EH (cell line): ENCODE measurements at regions not wholly inside any gene's neighbourhood (a gene's known extent, or its start where the extent isn't known, plus 50 kb on each side); places are given as distances from the start of the nearest gene placed in this dataset.

ENCODE experiments used
- DNase-seq: peaks from one replicate; pipeline ENCODE4 v3.0.0-alpha.2; 2015; ENCODE audit warnings: low read depth

DNA sequence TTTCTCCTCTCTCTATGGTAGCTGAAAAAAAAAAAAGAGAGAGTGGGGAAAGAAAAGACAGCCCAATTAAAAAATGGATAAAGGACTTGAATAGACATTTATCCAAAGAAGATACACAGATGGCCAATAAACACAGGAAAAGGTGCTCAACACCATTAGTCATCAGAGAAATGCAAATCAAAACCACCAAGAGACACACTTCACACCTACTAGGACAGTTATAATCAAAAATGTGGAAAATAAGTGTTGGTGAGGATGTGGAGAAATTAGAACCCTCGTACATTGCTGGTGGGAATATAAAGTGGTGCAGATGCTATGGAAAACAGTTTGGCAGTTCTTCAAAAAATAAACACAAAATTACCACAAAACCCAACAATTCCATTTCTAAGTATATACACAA is 172.4 kb upstream of the GRIN2B start:
- DNase-seq, result no peak

DNA sequence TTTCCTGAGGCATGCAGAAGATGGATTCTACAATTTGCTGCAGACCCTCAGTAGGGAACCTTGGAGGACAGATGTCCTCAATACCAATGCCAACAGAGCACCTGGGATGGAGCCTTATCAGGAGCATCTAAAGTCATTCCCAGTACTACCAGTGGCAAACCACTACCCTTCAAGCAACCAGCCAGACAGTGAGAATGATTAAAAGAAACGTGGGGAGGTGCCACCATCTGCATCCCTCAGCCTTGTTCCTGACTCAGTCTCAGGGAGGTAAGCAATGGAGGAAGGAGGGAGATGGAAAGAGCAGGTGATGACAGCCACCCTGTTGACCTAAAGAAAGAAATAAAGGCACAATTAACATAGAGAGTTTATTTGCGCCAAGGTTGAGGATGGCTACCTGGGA is 175.2 kb upstream of the GRIN2B start:
- no peak for DNase-seq

DNA sequence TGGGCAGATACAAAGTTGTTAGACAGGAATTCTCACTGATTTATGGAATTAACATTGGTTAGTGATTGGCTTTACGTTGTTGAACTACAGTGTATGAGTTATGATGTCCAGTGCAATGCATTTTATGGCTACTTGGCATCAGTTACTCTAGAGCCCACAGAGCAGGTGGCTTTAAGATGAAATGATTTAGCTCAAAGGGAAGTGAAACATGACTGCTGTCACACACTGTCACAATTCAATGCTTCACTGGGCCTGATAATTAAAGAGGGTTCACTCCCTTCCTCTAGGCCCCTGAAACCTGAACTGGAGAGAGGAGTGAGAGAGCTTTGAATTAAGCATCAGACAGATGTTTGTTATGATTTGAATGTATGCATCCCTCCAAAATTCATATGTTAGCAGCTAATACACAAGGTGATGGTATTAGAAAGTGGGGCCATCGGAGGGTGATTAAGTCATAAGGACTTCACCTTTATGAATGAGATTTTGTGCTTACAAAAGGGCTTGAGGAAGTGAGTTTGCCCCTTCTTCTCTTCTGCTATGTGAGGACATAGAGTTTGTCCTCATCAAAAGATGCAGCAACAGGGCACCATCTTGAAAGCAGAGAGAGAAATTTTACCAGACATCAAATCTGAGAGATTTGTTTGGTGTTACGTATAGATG is 175.8 kb upstream of the GRIN2B start:
- DNase-seq, result no peak

DNA sequence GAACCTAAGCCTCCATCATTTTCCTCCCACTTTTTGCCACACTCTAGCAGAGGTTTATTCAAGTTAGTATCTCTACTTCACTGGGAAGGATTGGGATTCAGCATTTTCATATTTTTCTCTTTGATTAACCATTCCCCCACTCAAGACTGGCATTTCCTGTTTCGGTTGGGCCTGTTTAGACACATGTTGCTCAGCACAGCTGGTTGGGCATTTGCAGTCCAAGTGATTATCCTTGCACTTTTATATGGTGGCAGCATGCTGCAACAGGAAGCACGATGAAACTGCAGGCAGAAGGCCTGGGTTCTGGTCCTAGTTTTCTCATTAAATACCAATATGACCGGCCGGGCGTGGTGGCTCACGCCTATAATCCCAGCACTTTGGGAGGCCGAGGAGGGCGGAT is 182.9 kb upstream of the GRIN2B start:
- peak; percentile 1 for DNase-seq

DNA sequence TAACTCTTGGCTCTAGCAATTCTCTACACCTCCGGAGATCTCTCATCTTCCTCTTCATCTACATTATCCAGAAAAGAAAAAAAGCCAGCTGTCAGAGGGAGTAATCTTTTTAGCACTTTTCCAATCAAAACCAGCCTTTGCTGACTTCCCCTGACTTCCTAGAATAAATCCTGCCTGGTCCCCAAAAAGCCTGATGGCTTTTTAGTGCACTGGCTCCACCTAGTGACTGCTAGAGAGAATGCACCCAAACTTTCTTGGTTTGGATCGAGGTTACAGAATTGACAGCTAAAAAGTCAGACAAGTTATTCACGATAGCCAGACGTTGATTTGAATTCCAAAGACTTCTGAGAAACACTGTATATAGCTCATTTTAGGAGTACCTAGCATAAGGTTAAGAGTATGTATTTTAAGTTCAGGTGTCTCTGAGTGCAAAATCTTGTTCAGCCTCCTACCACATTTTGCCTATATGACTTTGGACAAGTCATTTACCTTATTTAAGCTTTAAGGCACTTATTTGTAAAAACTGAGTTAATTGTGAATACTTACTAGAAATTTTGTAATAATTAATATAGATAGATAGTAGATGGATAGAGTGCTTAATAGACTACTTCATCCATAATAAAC is 185.7 kb upstream of the GRIN2B start:
- peak; percentile 51 for DNase-seq

DNA sequence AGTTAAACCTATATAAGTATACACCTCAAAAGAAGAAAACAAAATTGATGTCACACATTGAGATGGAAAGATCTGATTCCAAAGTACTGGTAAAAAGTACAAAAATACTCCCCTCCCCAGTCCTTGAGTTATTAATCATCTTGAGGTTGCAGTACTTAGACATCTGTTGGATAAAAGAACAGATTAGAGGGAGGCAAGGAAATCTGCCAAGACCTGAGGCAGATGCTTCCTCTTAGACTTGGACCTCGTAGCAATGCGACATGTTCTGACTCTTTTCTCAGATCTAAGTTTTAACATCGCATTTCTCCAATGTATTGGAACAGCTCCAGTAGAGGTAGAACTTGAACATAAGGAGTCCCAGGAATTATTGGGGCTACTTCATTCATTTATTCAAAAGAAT is 187.9 kb upstream of the GRIN2B start:
- no peak for DNase-seq

DNA sequence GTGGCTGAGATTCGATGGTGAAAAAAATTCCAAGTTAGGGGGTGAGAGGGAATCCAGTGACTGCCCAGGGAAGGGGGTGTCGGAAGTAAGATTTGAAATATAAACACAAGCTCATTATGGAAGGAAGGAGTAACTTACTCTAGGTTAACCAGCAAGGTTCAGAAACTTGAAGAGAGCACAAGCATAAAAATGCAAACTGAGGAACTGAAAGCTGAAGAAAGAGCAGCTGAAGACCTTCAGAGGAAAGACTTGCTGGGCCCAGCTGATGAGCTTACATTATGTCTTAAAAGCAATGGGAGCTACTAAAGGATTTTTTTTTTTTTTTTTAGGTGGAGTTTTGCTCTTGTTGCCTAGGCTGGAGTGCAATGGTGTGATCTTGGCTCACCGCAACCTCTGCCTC is 189.7 kb upstream of the GRIN2B start:
- no peak for DNase-seq

DNA sequence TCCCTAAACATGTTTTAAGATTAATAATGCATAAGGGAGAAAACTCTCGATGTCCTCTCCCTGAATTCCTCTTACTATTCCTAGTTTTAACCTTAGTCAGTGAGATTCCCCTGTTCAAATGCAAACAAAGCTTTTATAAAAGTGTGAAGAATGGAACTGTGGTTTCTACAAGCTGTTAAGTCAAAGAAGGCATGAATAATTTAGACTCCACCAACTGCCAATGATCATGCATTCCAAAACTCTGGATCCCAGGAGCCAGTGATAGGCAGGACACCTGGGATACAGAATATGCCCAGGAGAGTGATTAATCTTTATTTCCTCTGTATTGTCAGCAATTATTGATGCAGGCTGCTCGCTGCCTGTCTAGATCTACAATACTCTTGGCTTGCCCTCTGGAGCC is 190.3 kb upstream of the ATF7IP start:
- no peak for DNase-seq

DNA sequence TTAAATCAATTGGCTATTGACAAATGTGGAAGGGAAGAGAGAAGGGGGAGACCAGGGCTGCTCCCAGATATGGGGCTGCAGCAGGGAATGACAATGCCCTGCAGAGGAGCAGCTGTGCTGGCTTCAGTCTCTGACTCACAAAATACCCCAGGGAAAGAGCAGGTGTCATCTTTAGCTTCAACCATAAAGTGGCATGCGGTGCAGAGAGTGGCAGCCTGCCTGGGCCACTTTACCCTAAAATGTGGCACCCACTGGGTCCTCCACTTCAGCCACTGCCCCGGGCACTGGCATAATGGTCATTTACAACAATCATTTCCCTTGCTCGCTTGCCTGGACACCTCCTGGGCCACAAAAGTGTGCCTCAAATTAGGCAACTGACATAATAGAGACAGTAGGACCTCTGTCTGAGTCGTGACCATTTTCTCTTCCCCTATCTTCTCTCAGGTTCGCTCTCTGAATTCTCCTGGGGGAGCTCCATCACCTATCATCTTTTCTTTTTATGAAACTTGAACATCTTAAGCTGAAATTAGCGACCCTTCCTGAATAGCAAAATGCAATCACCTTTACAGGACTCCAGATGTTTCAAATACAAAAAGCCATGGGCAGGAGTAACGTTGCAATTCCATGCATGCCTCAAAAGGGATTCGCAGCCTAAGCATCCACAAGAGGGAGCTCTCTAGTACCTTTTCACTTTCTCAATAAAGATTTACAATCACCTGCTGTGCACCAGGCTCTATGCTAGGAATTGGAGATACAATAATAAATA is 179.9 kb upstream of the ATF7IP start:
- peak; percentile 41 for DNase-seq

DNA sequence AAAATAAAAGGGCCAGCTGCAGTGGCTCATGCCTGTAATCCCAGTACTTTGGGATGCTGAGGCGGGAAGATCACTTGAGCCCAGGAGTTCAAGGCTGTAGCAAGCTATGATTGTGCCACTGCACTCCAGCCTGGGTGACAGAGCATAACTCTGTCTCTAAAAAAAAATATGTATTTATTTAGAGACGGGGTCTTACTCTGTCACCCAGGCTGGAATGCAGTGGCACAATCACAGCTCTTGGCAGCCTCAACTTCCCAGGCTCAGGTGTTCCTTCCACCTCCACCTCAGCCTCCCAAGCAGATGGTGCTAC is 179.3 kb upstream of the ATF7IP start:
- no peak for DNase-seq

DNA sequence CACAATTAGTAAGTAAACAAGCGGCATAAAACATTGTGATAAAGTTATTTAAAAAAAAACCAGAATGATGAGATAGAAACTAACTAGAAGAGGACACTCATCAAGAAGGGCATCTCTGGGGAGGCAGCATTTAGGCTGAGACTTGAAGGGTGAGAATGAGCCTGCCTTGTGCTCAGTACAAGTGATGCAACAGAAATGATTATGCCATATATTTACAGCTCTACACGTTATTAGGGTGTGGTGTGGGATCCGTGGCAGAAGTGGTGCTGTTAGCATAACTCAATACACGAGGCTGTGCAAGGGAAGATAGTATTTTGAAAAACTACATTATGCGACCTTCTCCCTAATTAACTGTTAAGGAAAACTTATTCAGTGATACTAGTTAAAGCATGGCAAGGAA is 178.5 kb upstream of the ATF7IP start:
- DNase-seq, result no peak

DNA sequence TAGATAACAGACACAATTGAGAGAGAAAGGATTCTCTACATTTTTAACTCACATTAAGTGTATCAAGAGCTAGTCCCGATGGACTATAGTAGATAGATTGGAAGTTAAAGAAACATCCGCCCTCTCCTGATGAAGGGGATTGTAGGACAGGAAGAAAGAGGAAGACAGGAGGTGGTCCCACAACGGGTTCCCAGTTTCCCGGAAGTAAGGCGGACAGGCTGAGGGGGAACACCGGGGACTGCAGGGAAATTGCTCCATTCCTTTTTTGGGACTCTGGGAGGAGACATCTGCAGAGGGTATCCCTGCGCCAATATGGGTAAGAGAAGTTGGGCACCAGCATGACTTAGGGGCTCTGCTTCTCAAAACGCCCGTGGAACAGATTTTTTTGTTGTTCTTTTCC is 177.5 kb upstream of the ATF7IP start:
- DNase-seq, result no peak

DNA sequence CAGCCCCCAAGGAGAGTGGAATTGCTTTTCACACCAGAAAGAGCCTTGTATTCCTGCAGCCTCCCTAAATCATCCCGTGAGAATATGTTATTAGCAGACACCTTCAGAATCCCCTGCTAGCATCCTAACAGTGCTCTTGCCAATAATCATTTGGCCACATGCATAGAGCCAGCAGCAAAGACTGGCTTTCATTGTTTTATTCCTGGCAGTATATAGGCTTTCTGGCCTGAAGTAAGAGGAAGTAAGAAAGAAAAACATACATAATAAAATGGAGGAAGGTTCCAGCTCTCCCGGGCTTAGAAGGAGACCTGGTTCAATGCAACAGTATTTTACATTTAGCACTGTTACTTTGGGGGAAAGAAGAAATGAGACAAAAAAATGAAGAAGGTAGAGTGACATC is 176.7 kb upstream of the ATF7IP start:
- DNase-seq, result no peak

DNA sequence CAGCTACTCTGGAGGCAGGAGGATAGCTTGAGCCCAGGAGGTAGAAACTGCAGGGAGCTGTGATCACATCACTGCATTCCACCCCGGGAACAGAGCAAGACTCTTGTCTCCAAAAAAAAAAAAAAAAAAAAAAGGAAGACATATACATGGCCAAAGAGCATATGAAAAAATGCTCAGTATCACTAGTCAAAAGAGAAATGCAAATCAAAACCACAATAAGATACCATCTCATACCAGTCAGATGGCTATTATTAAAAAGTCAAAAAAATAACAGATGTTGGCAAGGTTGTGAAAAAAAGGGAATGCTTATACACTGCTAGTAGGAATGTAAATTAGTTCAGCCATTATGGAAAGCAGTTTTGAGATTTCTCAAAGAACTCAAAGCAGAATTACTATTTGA is 174.8 kb upstream of the ATF7IP start:
- DNase-seq, result peak; percentile 34

DNA sequence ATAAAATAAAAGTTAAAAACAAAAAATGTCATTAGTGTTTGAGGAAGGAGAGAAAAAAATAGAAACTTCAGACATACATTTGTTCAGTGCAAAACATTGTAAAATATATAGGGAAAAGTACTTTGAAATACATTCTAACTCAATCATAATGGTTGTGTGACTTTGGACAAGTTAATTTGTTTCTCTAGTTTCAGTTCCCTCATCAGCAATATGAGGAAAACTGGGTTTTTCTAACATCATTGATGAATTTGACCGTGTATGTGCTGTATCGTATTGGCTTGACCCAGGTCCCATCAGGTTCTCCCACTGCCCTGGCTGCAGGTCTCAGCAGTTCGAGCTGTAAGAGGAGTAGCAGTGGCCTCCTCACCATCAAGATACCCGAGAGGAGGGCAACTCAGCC is 173.9 kb upstream of the ATF7IP start:
- no peak for DNase-seq

DNA sequence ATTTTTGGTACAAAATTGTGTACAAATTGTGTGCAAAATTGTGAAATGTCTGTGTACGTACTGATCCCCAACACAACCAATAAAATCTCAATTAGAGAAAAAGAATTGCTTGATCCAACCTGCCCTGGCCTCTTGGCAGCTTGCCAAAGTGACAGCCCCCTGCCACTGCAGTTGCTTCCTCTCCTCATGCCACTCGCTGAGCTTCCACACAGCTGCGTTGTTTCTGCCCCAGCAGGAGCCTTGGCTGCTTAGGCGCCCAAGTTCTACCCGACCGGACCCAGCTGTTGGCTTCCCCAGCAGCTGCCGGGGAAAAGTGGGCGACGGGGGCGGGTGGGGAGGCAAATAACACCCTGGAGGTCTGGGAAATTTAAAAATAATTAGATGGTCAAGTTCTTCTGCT is 171.8 kb upstream of the ATF7IP start:
- DNase-seq, result no peak

DNA sequence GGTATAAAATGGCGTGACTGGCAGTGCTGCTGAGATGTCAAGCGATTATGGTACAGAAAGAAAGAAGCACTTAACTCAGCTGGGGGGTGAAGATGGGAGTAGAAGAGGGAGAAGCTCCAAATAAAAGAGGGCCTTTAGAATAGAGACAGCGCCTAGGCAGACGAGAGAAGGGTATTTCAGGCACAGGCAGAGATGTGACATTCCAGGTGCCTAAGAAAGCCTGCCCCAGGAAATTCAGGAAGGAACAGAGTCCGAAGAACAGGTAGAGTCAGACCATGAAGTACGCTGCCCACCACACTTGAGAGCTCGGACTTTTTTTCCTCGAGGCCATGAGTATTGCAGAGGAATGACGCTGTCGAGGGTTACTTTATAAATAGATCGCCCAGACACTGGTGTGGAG is 170.9 kb upstream of the ATF7IP start:
- DNase-seq, result no peak

DNA sequence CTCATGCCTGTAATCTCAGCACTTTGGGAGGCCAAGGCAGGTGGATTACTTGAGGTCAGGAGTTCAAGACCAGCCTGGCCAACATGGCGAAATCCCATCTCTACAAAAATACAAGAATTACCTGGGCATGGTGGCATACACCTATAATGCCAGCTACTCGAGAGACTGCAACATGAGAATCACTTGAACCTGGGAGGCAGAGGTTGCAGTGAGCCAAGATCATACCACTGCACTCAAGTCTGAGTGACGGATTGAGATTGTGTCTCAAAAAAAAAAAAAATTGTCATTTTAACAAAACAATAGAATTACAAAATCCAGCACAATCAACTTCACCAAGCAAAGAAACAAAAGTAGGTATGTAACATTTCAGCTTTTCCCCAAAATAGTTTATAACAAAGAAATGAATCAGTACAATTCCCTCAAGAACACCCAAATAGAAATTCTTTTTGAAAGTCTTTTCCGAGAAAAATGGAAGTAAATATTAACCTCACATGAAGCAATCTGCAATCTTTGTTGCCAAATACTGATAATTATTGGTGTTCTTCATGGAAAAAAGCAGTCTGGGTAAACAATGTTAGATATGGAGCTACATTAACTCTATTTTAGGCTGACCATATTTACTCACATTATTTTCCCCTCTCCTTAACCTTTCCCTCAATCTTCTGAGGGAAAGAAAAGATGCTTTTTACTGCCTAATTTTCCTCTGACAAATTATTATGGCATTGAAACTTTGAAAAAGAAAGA is 165.9 kb upstream of the ATF7IP start:
- no peak for DNase-seq

DNA sequence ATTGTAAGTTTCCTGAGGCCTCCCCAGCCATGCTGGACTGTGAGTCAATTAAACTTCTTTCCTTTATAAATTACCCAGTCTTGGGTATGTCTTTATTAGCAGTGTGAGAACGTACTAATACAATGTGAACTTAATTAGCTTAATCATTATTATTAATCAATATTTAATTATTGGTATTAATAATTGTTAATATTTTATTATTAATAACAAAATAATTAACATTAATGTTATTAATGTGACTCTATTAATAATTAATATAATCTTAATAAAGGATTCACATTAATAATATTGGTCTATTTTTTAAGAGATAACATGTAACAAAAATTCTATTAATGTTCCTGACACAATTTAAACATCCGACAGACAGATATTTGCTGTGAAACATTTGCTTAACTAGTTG is 164.9 kb upstream of the ATF7IP start:
- DNase-seq, result no peak

DNA sequence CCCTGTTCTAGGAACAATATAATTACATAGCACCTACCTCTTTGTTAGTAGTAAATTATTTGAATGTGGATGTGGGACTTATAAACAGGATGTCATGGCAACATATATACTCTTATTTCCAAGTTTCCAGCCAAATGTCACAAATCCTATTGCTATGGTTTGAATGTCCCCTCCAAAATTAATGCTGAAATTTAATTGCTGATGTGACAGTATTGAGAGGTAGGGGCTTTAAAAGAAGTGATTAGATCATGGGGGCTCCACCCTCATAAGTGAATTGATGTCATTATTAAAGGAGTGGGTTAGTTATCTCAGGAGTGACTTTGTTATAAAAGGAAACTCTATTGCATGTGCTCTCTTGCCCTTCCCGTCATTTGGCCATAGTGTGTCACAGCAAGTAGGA is 164.2 kb upstream of the ATF7IP start:
- no peak for DNase-seq

DNA sequence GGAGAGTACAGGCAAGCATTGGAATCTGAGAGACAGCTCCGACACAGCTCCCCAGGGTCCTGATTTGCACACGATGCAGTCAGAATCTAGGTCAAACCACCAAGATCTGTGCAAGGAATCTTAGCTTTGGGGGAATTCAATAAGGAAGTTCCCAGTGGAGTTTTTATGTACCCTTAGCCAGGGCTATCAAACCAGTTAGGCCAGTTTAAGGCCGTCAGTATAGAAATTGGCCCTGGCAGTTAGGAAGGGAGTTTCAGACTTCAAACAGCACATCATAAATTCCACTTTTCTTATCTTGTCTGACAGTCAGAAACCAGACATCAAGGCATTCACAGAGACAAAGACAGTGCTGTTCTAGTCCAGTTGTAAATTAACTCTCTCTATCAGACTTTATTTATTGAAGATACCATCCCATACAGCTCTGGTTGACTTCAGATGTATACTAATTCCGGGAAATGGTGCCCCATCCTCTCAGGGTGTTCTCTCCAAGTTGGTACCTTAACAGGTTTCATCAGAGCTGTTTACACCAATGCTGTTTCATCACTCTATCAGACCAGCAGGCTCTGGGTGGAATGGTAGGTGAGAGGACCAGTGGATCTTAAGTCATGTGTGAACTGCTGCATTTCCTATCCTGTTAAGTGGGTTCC is 157.5 kb upstream of the ATF7IP start:
- no peak for DNase-seq

DNA sequence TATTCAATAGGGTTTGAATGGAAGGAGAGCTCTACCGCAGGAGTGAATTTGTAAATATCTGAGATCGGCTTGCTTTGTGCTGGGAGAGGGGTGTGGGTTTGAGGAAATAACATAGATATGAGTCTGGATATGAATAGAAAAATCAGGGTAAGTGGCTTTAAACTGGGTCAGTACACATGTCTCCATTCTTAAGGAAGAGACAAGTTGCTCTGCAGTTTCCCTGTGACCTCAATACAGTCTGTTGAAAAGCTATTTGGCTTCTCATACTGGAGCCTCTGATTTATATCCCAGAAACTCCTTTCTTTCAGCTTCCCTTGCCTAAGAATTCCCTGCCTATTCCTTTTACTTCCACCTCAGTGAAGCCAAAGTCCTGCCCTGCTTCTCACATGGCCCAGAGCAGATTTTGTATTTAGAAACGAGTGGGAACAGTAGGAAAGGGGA is 153.5 kb upstream of the ATF7IP start:
- no peak for DNase-seq

DNA sequence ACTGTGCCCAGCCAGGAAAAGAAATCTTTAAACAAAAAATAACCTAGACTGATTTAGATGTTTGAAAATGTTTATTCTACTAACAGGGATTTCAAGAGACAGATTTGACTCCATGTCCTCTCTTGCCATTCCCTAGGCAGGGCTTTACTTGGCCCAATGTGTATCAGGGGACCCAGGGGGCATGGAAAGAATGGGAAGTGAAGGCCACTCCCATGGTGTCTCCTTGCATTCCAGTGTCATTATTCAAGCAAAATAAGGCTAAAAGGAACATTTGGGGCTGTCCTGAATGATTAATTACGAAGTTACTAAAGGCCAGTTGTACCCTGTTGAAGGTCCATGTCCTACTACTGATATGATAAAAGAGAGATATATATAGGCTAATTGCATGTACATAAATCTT is 151.9 kb upstream of the ATF7IP start:
- peak; percentile 30 for DNase-seq
